NOMO-1 treated with DMSO at 0.1 percent for 48 hours (cell line): ENCODE measurements at regions not wholly inside any gene's neighbourhood (a gene's known extent, or its start where the extent isn't known, plus 50 kb on each side); places are given as distances from the start of the nearest gene placed in this dataset.
"Not testable (repeated sequence)": the region's sequence is repeated elsewhere in the genome, so short reads cannot be mapped to it uniquely, and the experiment has no call there.

Experiments used
- DNase-seq: peaks from one replicate; lab custom pipeline; 2025; ENCODE audit not compliant: unreplicated experiment; lab: John Stamatoyannopoulos, UW

DNA sequence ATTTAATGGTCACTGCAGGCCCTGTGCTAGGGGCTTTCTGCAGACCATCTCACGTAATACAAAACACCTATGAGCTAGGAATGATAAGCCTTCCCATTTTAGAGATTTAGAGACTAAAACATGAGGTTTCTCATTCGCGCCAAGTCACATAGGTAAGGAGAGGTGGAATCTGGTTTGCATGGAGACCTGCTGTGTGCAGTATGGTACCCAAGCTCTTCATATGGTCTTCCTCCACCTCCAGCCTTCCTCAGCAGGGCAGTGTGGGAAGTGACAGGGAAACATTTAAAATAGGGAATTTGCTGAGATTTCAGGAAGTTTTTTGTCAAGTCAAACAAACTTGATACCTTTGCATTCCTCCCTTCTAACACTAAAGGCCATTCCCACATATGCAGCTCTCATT, 337.6 kb downstream of the IL20RB start:
- DNase-seq, result no peak

DNA sequence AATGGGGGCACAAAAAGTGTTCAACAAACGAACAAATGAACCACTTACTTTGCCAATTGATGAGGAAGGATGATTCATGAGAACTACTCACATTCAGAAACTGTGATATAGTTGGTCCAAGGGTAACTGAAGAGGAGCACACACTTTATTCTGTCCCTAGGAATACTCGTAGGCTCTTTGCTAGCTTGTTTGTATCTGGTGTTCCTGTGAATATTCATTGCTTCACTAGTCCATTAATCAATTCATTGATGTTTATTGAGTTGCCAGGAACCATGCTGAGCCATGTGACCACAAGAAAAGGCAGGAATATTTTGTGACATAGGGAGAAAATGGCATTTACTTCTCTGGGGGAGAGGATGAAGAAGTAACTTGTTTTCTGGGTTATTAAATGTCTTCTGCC, 338.3 kb downstream of the IL20RB start:
- DNase-seq, result no peak

DNA sequence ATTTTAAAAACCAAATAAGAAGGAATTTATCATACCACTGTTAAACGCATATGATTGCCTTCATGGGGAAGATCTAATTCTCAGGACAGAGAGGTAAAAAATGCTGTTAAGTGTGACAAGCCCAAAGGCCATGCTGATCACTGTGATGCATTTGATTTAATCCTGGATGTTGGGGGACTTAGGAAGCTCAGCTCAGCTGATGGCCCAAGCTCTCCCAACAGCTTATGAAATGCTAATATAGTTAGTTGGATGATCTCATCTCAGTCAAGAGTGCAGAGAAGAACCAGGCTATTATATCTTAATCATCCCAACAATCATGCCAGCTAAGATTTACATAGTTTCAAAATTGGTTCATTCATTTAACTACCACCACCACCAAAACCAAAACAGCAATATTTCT, 340.0 kb downstream of the IL20RB start:
- DNase-seq, result no peak

- DNase-seq, result no peak
These were observed 342.9 kb downstream of the IL20RB start for GRCh38 chr3:137300703-137301102.

DNA sequence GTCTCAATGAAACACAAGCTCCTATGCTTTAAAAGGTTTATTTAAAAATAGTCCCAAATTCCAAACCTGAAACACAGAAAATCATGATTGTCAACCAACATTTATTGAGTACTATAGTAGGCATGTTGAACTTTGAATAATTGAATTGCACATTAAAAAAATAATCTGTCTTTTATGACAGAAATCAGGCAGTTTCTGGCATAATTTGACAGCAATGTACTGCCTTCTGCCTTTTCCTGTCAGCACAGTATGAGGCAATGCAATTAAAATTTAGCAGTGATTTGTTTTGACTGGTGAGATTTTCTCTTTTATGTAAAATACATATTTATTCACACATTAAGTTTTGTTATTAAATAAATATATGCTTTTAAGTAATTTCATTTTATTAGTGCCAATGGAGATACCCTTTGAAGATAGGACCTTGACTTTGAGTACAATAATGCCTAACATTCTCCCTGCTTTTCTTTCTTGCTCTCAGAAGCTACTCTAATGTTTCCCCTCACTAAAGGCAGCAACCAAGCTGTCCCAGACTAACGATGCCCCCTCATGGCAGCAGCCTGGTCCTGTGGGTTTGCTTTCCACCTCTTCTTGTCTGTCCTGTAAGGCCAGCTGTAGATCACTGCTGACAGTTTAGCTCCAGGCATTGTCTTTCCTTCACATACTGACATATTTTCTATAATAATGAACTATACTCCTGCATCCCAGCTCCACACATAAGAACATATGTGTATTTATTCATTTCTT, 346.7 kb downstream of the IL20RB start:
- DNase-seq, result no peak

GRCh38 chr3:137324114-137324513, 366.3 kb downstream of the IL20RB start:
- DNase-seq, result no peak

GRCh38 chr3:137325170-137325569, 367.4 kb downstream of the IL20RB start:
- DNase-seq, result no peak

GRCh38 chr3:137325934-137326333, 368.2 kb downstream of the IL20RB start:
- DNase-seq, result no peak

DNA sequence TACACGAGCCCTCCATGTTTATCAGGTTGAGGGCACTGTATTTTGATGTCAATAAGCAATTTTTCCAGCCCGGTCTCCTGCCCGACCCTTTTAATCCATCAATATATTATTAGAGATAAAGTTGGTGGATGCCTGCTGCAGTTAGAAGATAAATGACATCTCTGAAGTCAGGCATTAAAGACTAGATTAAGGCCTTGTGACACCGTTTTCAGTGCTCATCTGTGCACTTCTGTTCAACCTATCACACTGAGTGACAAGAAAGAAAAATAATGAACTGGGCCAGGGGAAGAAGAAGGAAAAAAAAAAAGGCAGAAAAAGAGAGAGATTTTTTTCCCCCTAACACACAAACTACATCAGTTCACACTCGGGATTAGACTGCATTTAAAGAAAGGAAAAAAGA, 371.8 kb downstream of the IL20RB start:
- no peak for DNase-seq

DNA sequence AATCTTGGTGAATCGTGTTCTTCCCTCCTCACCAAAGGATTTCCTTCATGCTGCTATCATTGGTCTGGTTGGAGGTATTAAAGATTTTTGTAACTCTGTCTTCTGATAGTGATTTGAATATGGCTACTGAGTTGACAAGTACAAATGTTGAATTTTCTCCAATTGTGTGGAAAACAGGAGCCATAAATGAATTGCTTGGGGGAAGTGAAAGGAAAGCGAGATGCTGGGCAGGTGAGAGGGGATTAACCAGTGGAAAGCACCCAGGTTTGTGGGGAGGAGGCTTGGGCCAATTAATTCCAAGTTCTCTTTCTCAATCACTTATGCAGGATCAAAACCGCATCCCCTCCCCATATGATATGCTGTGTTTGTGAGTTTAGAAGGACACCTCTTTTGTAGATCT, 372.5 kb downstream of the IL20RB start:
- no peak for DNase-seq

GRCh38 chr3:137332297-137332696, 374.5 kb downstream of the IL20RB start:
- no peak for DNase-seq

GRCh38 chr3:137335478-137335877, 377.7 kb downstream of the IL20RB start:
- DNase-seq, result no peak

- DNase-seq, result not testable (repeated sequence)
These were observed 380.6 kb downstream of the IL20RB start for GRCh38 chr3:137338400-137338799.

DNA sequence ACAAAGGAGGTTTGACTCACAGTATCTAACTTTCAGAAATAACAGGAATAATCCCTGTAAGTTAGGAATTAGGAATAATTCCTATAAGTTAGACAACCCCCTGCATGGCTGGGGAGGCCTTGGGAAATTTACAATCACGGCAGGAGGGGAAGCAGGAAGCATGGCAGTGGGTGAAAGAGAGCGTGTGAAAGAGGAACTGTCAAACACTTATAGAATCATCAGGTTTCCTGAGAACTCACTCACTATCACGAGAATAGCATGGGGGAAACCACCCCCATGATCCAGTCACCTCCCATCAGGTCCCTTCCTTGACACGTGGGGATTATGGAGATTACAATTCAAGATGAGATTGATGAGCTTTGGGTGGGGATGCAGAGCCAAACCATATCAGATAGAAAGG, 385.5 kb downstream of the IL20RB start:
- DNase-seq, result no peak

- DNase-seq, result no peak
These were observed 389.3 kb downstream of the IL20RB start for GRCh38 chr3:137347132-137347531.

GRCh38 chr3:137347817-137348368, 390.1 kb downstream of the IL20RB start:
- DNase-seq, result no peak

DNA sequence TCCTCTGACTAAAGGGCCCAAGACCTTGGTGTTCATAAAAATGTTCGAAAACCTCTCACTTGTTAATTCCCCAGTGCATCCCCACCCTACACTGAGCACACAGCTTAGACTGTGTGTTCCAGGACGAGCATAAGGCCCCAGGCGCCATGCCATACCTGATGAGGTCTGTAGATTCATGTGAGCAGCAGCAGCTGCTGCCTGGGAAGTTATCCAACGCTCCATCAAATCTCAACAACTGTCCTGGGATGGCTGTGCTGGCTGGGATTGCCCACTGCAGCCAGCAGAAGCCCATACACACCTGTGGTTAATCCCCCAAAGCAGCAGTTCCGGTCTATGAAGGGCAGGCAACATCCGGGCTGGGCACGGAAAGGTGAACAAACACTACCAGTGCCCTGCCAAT, 391.2 kb downstream of the IL20RB start:
- no peak for DNase-seq

- DNase-seq, result no peak
These were observed 392.0 kb downstream of the IL20RB start for GRCh38 chr3:137349557-137350348.

DNA sequence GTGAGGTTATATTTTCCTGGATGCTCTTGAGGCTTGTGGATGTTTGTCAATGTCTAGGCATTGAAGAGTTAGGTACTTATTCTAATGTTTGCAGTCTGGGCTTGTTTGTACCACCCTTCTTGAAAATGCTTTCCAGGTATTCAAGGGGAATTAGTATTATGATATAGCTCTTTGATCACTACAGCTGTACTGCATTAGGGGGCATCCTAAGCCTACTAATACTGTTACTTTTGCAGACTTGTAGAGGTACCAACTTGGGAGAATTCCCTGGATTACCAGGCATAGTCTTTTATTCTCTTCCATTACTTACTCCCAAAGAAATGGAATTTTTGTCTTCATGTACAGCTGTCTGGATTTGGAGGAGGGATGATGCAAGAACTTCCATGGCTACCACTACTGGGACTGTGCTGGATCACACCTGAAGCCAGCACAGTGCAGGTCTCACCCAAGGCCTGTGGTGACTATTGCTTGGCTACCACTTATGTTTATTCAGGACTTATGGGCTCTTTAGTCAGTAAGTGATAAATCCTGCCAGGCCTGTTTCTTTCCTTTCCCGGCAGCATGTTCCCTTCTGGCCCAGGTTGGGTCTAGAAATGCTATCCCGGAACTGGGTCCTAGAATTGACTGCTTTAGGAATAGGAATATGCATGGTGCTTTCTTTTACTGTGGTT, 402.9 kb downstream of the IL20RB start:
- no peak for DNase-seq

- DNase-seq, result no peak
These were observed 382.0 kb upstream of the SOX14 start for GRCh38 chr3:137382005-137382594.

DNA sequence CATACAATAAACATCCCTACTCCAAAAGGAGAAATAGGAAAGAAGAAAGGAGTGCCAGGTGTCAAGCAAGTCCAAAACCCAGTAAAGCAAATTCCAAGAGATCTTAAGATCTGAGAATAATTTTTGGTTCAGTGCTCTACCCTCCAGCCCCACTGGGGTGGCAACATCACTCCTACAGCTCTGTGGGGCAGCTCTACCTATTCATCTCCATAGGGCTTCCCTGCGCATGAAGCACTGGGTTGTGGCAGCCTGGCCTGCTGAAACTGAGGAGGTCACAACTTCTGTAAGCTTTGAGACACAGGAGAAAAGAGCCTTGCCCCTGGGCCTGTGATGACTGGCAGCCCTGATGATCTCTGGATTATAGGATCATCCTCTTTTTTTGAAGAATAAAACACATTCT, 378.2 kb upstream of the SOX14 start:
- no peak for DNase-seq
